Raji (cell line): ENCODE measurements at regions not wholly inside any gene's neighbourhood (a gene's known extent, or its start where the extent isn't known, plus 50 kb on each side); places are given as distances from the start of the nearest gene placed in this dataset.

ENCODE experiments used
- POLR2A ChIP-seq: IDR thresholded peaks from 2 replicates; pipeline ENCODE4 v1.6.1; 2011; ENCODE audit warnings: low read depth, low read length, control low read depth; ENCODE audit not compliant: insufficient read depth

- no peak for TF ChIP-seq POLR2A
These were observed 606.8 kb upstream of the TBL1XR1 start for GRCh38 chr3:177804032-177804431.

- TF ChIP-seq POLR2A, result no peak
These were observed 607.4 kb upstream of the TBL1XR1 start for GRCh38 chr3:177804646-177805045.

- no peak for TF ChIP-seq POLR2A
These were observed 610.0 kb upstream of the TBL1XR1 start for GRCh38 chr3:177807150-177807875.

- TF ChIP-seq POLR2A, result no peak
These were observed 612.9 kb upstream of the TBL1XR1 start for GRCh38 chr3:177810162-177810623.

- no peak for TF ChIP-seq POLR2A
These were observed 613.8 kb upstream of the TBL1XR1 start for GRCh38 chr3:177811112-177811511.

- no peak for TF ChIP-seq POLR2A
These were observed 614.6 kb upstream of the TBL1XR1 start for GRCh38 chr3:177811835-177812234.

GRCh38 chr3:177812492-177812891 lies 615.2 kb upstream of the TBL1XR1 start:
- no peak for TF ChIP-seq POLR2A

GRCh38 chr3:177813322-177813721 lies 616.0 kb upstream of the TBL1XR1 start:
- TF ChIP-seq POLR2A, result no peak

- TF ChIP-seq POLR2A, result no peak
These were observed 619.5 kb upstream of the TBL1XR1 start for GRCh38 chr3:177816667-177817208.

GRCh38 chr3:177817751-177818150 lies 620.5 kb upstream of the TBL1XR1 start:
- no peak for TF ChIP-seq POLR2A

GRCh38 chr3:177818712-177819240 lies 621.5 kb upstream of the TBL1XR1 start:
- no peak for TF ChIP-seq POLR2A

- TF ChIP-seq POLR2A, result no peak
These were observed 623.5 kb upstream of the TBL1XR1 start for GRCh38 chr3:177820683-177821316.

GRCh38 chr3:177822681-177823096 lies 625.4 kb upstream of the TBL1XR1 start:
- TF ChIP-seq POLR2A, result no peak

- TF ChIP-seq POLR2A, result no peak
These were observed 626.5 kb upstream of the TBL1XR1 start for GRCh38 chr3:177823701-177824189.

- TF ChIP-seq POLR2A, result no peak
These were observed 627.0 kb upstream of the TBL1XR1 start for GRCh38 chr3:177824190-177824786.

GRCh38 chr3:177824841-177825240 lies 627.6 kb upstream of the TBL1XR1 start:
- TF ChIP-seq POLR2A, result no peak

- no peak for TF ChIP-seq POLR2A
These were observed 629.0 kb upstream of the TBL1XR1 start for GRCh38 chr3:177826253-177826652.
